RWPE1 (cell line): ENCODE measurements at regions not wholly inside any gene's neighbourhood (a gene's known extent, or its start where the extent isn't known, plus 50 kb on each side); places are given as distances from the start of the nearest gene placed in this dataset.

Experiments used
- CTCF ChIA-PET: fragments of 350-600 bp; sonication (Branson Sonifier 250); formaldehyde crosslinking; extraction: SDS; loops from one replicate; lab custom pipeline; 2021; lab: Yijun Ruan, JAX
- POLR2A ChIA-PET: fragments of 400-600 bp; formaldehyde crosslinking; extraction: SDS; loops from one replicate; lab custom pipeline; 2020; ENCODE audit warnings: antibody characterized with exemption; ENCODE audit not compliant: low non-redundant PET; lab: Yijun Ruan, JAX
- DNase-seq: peaks from one replicate; pipeline ENCODE4 v3.0.0; 2012; ENCODE audit warnings: low spot score
- H3K27ac ChIP-seq: fragments of 450-650 bp; 2 replicates; pipeline ENCODE4 v1.5.1; 2017
- TF ChIP-seq, protein P1 (sequence below): fragments of 450-650 bp; conservative IDR thresholded peaks from 2 replicates; pipeline ENCODE4 v1.5.1; 2017; ENCODE audit warnings: low read depth, mild to moderate bottlenecking

DNA sequence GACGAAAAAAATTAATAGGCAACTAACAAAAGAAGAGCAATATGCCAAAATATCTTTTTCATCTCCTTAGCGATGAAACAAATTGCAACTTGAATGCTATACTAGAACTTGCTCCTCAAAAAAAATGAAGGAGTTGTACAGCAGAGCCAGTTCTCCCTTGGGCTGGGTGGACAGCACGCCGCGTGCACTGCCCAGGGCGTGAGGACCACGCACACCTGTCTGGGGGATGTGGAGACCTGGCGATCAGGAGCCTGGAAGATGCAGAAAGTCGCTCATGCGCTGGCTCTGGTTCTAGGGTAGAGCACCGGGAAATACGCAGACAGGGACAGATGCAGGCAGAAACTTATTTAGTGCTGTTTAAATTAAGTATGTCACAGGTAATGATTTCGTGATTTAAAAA, 342.0 kb upstream of the IRX4 start:
- CTCF ChIA-PET = no interaction called here
- POLR2A ChIA-PET = no interaction called here
- no peak overlapping the region for H3K27ac ChIP-seq
- no peak for DNase-seq
- TF ChIP-seq, protein P1, sequence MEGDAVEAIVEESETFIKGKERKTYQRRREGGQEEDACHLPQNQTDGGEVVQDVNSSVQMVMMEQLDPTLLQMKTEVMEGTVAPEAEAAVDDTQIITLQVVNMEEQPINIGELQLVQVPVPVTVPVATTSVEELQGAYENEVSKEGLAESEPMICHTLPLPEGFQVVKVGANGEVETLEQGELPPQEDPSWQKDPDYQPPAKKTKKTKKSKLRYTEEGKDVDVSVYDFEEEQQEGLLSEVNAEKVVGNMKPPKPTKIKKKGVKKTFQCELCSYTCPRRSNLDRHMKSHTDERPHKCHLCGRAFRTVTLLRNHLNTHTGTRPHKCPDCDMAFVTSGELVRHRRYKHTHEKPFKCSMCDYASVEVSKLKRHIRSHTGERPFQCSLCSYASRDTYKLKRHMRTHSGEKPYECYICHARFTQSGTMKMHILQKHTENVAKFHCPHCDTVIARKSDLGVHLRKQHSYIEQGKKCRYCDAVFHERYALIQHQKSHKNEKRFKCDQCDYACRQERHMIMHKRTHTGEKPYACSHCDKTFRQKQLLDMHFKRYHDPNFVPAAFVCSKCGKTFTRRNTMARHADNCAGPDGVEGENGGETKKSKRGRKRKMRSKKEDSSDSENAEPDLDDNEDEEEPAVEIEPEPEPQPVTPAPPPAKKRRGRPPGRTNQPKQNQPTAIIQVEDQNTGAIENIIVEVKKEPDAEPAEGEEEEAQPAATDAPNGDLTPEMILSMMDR = no peak

DNA sequence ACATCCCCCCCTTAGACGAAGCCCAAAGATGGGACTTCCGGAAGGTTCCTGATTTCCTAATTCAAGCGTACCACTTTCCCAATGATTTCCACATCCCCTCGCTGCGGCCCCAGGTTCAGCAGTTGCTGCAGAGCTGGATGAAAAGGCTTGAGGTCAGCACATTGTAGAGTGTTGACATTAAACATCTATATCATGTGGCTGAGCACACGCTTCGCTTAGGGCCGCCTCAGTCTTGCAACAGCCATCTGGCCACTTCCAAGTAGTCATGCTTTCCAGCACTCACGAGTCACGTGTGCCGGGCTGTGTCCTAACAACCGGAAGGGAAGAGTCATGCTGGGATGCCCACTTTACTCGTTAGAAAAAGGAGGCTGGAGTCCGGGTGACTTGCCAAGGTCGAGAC, 340.6 kb upstream of the IRX4 start:
- ChIA-PET CTCF (no interaction called here), POLR2A (no interaction called here)
- DNase-seq = no peak
- TF ChIP-seq, protein P1 = no peak
- H3K27ac ChIP-seq = no peak overlapping the region

DNA sequence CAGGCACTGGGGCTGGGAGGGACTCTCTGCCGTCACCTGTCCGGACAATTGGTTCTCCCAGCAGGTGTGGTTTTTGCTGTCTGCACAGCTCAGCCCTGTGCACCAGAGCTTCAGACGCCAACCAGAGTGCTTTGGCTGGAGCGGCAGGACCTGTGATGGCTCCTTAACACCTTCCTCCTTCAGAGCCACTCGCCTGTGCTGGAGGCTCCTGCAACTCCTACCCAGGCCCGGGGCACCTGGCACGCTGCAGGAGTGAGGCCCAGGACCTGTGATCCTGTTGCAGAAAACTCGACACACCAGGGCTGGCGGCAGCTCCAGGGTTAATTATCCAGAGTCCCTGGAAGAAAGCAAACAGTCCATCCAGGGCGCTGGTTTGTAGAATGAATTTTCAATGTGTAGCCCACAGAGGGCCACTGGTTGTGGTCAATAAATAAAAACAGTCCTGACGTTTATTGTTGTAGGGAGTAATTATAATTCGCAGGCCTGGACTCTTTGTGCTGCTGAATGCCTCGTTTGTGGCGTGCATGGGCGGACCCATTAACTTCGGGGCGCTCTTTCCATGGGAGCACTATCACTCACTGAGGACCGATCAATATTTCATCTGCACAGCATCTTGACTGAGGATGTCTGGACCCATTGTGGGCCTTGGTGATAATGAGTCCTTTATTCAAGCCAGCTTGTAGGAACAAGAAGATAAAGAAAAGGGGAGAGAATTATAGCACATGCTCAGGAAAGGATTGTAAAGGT, 339.7 kb upstream of the IRX4 start:
- CTCF ChIA-PET = no interaction called here
- TF ChIP-seq, protein P1 = no peak
- POLR2A ChIA-PET = no interaction called here
- no peak overlapping the region for H3K27ac ChIP-seq
- DNase-seq = no peak

DNA sequence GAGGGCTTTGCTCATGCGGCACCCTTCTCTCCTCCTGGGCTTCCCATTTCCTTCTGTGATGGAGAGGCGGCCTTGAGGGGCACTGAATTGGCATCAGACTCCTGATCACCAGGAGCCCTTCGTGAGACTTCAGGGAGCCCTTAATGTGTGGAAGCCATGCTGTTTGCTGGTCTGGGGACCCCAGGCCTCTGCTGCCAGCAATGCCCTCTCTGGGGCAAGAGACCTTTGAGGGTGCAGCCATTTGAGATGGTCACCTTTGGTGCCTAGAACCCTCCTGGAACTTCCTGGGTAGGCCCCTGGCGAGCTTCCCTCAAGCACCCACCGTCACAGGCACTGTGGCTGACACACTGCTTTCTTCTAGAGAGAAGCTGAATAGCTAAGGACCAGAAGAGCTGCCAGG, 338.7 kb upstream of the IRX4 start:
- TF ChIP-seq, protein P1 = no peak
- ChIA-PET CTCF (no interaction called here), POLR2A (no interaction called here)
- no peak overlapping the region for H3K27ac ChIP-seq
- DNase-seq = no peak

DNA sequence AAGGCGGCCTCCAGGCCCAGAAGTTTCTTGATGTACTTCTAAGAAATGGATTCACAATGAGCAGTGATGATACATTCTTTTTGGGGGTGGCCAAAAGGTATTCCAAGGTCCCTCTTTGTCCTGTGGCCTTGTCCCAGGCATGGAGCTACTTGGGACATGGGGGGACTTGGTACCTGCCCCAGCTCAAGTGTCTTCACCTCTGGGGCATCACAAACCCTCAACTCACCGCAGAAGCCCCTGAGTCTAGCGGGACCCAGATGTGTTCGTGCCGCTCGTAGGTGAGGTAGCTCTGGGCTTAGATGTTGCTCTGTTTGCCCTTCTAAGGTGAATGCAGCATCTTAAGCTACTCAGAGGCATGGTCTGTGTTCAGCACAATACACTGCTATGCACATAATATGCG, 338.0 kb upstream of the IRX4 start:
- ChIA-PET CTCF (no interaction called here), POLR2A (no interaction called here)
- no peak for DNase-seq
- TF ChIP-seq, protein P1 = no peak
- H3K27ac ChIP-seq = no peak overlapping the region

DNA sequence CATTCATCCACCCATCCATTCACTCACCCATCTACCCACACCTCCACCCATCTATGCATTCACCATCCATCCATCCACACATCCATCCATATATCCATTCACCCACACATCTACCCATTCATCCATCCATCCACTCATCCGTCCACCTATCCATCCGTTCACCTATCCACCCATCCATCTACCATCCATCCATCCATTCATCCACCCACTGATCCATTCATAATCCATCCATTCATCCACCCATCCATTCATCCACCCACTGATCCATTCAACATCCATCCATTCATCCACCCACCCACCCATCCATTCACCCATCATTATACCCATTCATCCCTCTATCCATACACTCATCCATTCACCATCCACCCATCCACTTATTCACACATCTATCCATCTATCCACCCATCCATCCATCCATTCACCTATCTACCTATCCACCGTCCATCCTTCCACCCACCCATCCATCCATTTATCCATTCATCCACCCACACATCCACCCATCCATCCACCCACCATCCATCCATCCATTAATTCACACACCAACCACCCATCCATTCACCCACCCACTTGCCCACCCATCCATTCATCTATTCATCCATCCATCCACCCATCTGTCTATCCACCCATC, 336.5 kb upstream of the IRX4 start:
- no peak overlapping the region for H3K27ac ChIP-seq
- TF ChIP-seq, protein P1 = no peak
- ChIA-PET CTCF (no interaction called here), POLR2A (no interaction called here)
- DNase-seq = no peak
